C4-2B (cell line): ENCODE measurements at regions not wholly inside any gene's neighbourhood (a gene's known extent, or its start where the extent isn't known, plus 50 kb on each side); places are given as distances from the start of the nearest gene placed in this dataset.

Source experiments
- H3K27ac ChIP-seq: fragments of 450-650 bp; 2 replicates; pipeline ENCODE4 v1.5.1; 2017
- ZFX ChIP-seq: fragments of 450-650 bp; IDR thresholded peaks from 2 replicates; pipeline ENCODE4 v1.6.1; 2017
- TF ChIP-seq, protein P1 (sequence below): fragments of 450-650 bp; conservative IDR thresholded peaks from 2 replicates; pipeline ENCODE4 v1.5.1; 2017; ENCODE audit warnings: mild to moderate bottlenecking

DNA sequence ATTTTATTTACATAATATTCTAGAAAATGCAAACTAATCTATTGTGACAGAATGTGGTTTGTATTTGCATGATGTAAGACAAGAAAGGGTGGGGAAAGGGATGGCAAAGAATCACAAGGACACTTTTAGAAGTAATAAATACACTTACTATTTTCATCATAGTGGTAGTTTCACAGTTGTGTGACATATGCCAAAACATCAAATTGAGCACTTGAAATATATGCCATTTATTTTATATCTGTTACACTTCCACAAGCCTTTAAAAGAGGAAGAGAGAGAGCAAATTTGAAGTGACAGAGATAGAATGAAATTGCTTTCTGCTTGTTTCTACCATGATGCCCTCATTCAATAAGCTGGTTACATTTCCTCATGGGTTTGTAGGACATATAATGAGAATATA is 230.0 kb upstream of the NWD2 start:
- no peak overlapping the region for H3K27ac ChIP-seq
- TF ChIP-seq, protein P1, sequence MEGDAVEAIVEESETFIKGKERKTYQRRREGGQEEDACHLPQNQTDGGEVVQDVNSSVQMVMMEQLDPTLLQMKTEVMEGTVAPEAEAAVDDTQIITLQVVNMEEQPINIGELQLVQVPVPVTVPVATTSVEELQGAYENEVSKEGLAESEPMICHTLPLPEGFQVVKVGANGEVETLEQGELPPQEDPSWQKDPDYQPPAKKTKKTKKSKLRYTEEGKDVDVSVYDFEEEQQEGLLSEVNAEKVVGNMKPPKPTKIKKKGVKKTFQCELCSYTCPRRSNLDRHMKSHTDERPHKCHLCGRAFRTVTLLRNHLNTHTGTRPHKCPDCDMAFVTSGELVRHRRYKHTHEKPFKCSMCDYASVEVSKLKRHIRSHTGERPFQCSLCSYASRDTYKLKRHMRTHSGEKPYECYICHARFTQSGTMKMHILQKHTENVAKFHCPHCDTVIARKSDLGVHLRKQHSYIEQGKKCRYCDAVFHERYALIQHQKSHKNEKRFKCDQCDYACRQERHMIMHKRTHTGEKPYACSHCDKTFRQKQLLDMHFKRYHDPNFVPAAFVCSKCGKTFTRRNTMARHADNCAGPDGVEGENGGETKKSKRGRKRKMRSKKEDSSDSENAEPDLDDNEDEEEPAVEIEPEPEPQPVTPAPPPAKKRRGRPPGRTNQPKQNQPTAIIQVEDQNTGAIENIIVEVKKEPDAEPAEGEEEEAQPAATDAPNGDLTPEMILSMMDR: no peak
- no peak for TF ChIP-seq ZFX

DNA sequence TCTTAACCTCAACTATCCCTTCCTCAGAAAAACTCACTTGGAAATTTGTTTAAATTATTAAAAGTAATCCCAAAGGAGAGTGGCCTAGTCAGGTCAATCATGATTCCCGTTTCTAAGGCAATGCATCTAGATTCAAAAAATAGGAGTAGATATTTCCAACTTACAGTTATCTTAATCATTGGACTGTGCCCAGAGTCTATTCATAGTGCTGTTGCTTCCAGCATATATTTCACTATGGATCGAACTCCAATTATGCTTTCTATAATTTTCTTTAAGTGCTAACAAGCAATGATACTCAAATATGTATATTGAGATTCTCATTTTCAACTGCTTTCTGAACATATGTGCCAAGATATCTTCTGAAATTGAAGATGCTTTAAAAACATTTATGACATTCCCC is 229.2 kb upstream of the NWD2 start:
- no peak overlapping the region for H3K27ac ChIP-seq
- TF ChIP-seq, protein P1: no peak
- TF ChIP-seq ZFX: no peak

DNA sequence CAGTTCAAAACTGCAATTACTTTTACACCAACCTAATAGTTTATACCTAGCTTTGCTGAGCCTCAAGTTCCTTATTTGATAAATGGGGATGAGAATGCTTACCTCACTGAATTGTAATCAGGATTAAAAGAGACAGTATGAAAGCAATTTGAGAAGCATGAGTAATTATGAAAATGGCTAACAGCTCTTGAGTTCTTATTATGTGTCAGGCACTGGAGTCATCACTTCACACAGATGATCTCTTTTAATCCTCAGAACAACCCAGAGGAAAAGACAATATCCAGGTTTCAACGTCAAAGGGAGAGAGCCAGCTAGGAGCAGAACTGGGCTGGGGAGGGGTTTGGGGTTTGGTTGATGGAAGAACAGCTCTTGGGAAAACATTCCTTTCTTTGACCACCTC is 221.0 kb upstream of the NWD2 start:
- TF ChIP-seq, protein P1: no peak
- no peak for TF ChIP-seq ZFX

DNA sequence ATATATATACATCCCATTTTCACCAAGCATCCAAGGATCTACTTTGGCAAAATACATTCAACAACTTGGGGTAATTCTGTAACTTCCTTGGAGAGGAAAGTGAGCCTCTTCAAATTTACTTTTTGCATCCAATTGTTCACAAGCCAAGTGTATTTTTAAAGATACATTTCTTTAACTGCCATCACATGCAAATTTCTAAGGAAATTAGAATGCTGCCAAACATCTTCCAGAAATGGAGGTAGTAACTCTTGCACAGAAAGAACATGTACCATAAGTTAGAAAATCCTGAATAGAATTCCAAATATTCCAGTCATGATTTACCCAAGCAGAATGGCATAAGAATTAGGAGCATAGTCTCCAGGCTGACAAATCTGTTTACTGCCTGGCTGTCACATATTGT is 220.5 kb upstream of the NWD2 start:
- TF ChIP-seq, protein P1: no peak
- TF ChIP-seq ZFX: no peak

More for the DNA sequence above, 221.0 kb upstream of the NWD2 start:
- H3K27ac ChIP-seq: no peak overlapping the region

DNA sequence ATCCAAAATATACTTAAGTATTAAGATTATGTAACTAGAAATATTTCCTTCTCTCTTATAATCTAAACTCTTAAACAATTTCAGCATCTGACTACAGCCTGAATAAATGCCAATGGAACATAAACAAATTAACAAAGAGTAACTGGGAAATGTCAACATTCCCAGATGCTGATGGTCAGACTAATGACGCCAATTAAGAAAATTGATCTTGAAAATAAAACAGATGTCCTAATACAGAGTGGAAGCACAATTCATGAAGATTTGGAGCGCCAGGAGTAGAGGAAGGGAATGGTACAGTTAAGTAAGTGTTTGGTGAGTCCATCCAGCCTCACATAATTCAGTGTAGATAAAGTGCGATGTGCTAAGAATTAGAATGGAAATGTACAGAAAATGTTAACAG is 203.7 kb upstream of the NWD2 start:
- H3K27ac ChIP-seq: no peak overlapping the region
- TF ChIP-seq, protein P1: no peak

More for the DNA sequence above, 220.5 kb upstream of the NWD2 start:
- H3K27ac ChIP-seq: no peak overlapping the region

DNA sequence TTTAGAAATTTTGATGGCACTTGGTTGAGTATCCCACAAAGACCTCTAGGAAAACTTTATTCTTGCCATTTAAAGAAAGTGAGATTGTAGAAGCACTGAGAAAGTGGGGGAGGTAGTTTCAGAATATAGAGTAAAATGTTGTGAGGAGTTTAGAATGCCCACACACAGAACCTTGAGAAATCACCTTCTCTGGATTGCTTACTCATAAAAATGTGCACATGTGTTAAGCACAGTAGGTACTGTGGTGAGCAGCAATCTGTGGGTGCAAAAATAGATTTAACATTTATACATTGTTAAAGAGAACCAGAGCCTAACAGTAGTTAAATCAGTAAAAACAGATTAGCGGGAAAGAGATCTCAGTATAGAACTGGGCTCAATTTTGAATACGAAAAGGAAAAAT is 201.2 kb upstream of the NWD2 start:
- TF ChIP-seq ZFX: no peak
- TF ChIP-seq, protein P1: no peak
- no peak overlapping the region for H3K27ac ChIP-seq

DNA sequence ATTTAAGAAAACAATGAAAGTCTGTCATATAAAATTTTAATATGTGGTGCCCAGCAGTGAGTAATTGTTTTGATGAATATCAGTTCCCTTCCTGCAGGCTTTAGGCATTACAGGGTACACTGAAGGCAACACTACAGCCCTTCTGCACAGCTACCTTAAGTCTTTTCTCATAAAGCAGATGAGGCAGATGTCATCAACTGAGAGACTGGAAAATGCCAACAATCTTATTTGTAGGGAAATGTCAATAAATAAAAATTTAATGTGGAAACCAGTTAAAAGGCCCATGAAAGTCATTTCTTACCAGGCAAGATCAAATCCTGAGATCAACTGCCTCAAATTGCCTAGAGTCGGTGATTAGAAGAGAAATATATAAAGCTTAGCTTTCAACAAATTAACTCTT is 193.4 kb upstream of the NWD2 start:
- no peak for TF ChIP-seq ZFX
- TF ChIP-seq, protein P1: no peak
- H3K27ac ChIP-seq: no peak overlapping the region
